ENCODE measurements at regions not wholly inside any gene's neighbourhood (a gene's known extent, or its start where the extent isn't known, plus 50 kb on each side); places are given as distances from the start of the nearest gene placed in this dataset.

GRCh38 chr6:56849896-56850295 is 105.0 kb upstream of the BEND6 start:
- no peak for TF ChIP-seq CTCF (IDR thresholded peaks at IDR 0.05; ENCODE audit: insufficient read depth, low read length)
- DNase-seq (ENCODE audit: low read depth), result peak; percentile 68
- peak overlapping the region; percentile 73 for H3K4me3 ChIP-seq (ENCODE audit: low read depth, low read length)

- no peak overlapping the region for H3K4me3 ChIP-seq (ENCODE audit: low read depth, low read length)
- no peak for TF ChIP-seq CTCF (IDR thresholded peaks at IDR 0.05; ENCODE audit: insufficient read depth, low read length)
- no peak for DNase-seq (ENCODE audit: low read depth)
These were observed 106.8 kb upstream of the BEND6 start for GRCh38 chr6:56848105-56848504.

GRCh38 chr6:56845032-56845431 is 109.9 kb upstream of the BEND6 start:
- no peak for TF ChIP-seq CTCF (IDR thresholded peaks at IDR 0.05; ENCODE audit: insufficient read depth, low read length)
- H3K4me3 ChIP-seq (ENCODE audit: low read depth, low read length), result no peak overlapping the region
- DNase-seq (ENCODE audit: low read depth), result no peak

GRCh38 chr6:56843476-56844349 is 111.2 kb upstream of the BEND6 start:
- peak; percentile 55 for DNase-seq (ENCODE audit: low read depth)
- TF ChIP-seq CTCF (IDR thresholded peaks at IDR 0.05; ENCODE audit: insufficient read depth, low read length), result peak; percentile 55
- peak overlapping the region; percentile 88 for H3K4me3 ChIP-seq (ENCODE audit: low read depth, low read length)

- no peak for TF ChIP-seq CTCF (IDR thresholded peaks at IDR 0.05; ENCODE audit: insufficient read depth, low read length)
- H3K4me3 ChIP-seq (ENCODE audit: low read depth, low read length), result peak overlapping the region; percentile 88
- DNase-seq (ENCODE audit: low read depth), result peak; percentile 70
These were observed 112.0 kb upstream of the BEND6 start for GRCh38 chr6:56842686-56843475.

GRCh38 chr6:56841751-56842150 is 113.2 kb upstream of the BEND6 start:
- TF ChIP-seq CTCF (IDR thresholded peaks at IDR 0.05; ENCODE audit: insufficient read depth, low read length), result no peak

More at GRCh38 chr6:56841751-56842150, 113.2 kb upstream of the BEND6 start:
- H3K4me3 ChIP-seq (ENCODE audit: low read depth, low read length), result peak overlapping the region; percentile 88
- DNase-seq (ENCODE audit: low read depth), result no peak

All from fibroblast of the aortic adventitia (primary cell).